MG63 (cell line): ENCODE measurements at regions not wholly inside any gene's neighbourhood (a gene's known extent, or its start where the extent isn't known, plus 50 kb on each side); places are given as distances from the start of the nearest gene placed in this dataset.
A peak's percentile ranks its signal among the peaks of the same experiment; 100 is the strongest.
"Not testable (repeated sequence)": the region's sequence is repeated elsewhere in the genome, so short reads cannot be mapped to it uniquely, and the experiment has no call there.

ENCODE experiments used
- DNase-seq: peaks from one replicate; pipeline ENCODE4 v3.0.0-alpha.2; 2020
- H3K27me3 ChIP-seq: fragments of 250-450 bp; sonication (Bioruptor Pico); 2 replicates; pipeline ENCODE4 v1.5.1; 2020; ENCODE audit warnings: mild to moderate bottlenecking, moderate library complexity
- H3K36me3 ChIP-seq: fragments of 250-450 bp; sonication (Bioruptor Pico); 2 replicates; pipeline ENCODE4 v1.5.1; 2020; ENCODE audit warnings: mild to moderate bottlenecking, moderate library complexity
- H3K4me3 ChIP-seq: fragments of 250-450 bp; sonication (Bioruptor Pico); 2 replicates; pipeline ENCODE4 v1.5.1; 2020; ENCODE audit warnings: mild to moderate bottlenecking, moderate library complexity
- H3K9me3 ChIP-seq: fragments of 250-450 bp; sonication (Bioruptor Pico); 2 replicates; pipeline ENCODE4 v1.5.1; 2020; ENCODE audit warnings: mild to moderate bottlenecking, moderate library complexity

DNA sequence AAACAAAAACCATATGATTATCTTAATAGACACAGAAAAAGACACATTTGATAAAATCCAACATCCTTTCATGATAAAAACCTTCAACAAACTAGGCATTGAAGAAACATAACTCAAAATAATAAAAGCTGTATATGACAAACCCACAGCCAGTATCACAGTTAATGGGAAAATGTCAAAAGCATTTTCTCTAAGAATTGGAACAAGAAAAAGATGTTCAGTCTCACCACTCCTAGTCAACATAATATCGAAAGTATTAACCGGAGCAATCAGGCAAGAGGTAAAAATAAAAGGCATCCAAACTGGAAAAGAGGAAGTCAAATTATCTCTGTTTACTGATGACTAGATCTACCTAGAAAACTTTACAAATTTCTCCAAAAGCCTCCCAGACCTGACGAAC lies 684.2 kb upstream of the SPRY2 start:
- Histone ChIP-seq H3K4me3 (no peak overlapping the region), H3K36me3 (no peaks in the 10 kb centered on the region), H3K9me3 (no peaks in the 10 kb centered on the region), H3K27me3 (no peaks in the 10 kb centered on the region)
- DNase-seq, result no peak

DNA sequence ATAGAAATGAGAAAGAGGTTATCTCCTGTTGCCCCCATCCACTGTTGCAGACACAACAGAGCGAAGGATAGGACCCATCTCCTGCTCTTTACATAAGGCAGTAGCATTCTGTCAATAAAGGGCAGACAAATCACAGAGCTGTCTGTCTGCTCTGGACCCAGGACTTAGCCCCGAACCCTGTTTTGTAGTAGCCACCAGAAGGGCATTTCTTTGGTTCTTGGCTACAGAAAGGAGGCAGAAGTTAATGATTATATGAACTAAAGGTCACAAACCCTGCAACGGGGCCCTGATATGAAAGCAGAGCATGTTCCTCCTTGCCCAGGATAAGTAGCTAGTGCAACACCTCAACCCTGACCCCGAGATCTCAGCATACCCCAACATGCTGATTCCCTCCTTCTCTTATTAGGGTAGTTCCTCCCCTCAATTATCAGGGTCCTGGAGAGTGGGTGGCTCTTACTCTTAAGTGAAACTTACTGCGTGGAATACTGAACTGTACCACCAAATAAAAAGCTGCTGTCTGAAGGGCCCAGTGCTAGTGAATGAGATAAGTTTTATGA lies 680.4 kb upstream of the SPRY2 start:
- DNase-seq, result no peak
- Histone ChIP-seq H3K36me3 (no peaks in the 10 kb centered on the region), H3K9me3 (no peaks in the 10 kb centered on the region)

DNA sequence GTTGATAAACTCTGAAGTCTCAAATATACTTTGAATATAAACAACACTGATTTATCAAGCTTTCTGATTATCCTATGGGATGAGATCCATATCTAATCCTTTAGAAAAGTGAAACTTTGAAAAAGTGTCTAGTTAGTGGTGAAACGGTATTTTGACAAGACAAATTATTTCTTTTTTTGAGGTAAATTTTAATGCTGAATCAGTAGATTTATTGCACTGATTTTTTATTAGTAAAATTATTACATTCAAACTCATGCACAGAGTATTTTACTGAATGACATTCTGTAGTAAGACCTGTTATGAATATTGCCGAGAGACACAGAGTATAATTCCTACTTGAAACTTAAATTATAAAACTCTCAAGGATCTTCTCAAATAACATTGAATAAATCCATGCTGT lies 679.1 kb upstream of the SPRY2 start:
- H3K36me3 ChIP-seq, result no peaks in the 10 kb centered on the region
- H3K27me3 ChIP-seq, result no peaks in the 10 kb centered on the region
- H3K4me3 ChIP-seq, result no peak overlapping the region
- DNase-seq, result no peak
- 0 out of 2 replicates have a peak, but pooled peaks cover 2% of the 10 kb centered on the region for H3K9me3 ChIP-seq

More for the DNA sequence above, 680.4 kb upstream of the SPRY2 start:
- H3K27me3 ChIP-seq, result no peaks in the 10 kb centered on the region
- H3K4me3 ChIP-seq, result no peak overlapping the region

DNA sequence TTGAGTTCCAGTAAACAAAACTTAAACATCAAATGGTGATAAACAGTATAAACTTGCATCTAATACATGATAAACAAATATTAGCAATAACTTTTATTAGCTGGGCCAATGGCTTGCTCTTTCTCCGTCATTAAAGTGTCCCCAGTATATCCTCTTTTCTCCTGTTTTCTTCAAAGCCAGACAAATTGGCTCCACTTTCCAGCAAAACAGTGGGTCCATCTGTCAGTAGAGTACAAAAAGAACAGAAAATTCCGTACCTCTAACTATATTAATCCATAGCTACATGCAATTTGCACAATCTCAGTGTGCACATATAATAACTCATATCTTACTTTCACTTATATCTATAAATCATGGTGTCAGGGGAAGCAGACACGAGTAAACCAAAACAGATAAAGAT lies 678.0 kb upstream of the SPRY2 start:
- Histone ChIP-seq H3K4me3 (no peak overlapping the region), H3K27me3 (no peaks in the 10 kb centered on the region), H3K36me3 (no peaks in the 10 kb centered on the region), H3K9me3 (0 out of 2 replicates have a peak, but pooled peaks cover 2% of the 10 kb centered on the region)
- no peak for DNase-seq

DNA sequence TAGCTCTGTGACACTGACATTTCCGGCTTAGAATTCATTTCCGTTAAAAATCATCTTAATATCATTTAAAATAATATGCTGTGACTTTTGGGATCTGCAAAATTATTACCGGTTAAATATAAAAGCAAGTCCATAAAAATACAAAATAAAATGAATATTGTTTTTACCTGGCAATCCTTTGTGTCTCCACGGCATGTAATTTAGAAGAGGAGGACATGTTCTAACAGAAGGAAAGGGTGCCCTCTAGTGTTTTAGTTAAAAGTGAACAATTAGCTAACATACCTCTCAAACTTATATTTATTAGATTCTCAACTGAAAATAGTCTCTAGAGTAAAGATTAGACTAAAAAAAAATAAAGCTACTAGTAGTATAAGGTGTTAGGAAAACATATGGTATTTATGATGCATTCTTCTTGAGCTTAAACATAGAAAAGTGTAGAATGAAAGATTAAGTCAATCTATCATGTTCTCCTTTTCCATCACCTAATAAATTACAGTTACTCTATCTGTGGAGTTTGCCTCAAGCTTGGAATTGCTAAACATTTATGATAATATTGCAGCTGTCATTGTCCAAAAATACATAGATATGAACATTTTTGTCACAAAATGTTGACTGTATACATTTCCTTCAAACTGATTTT lies 676.7 kb upstream of the SPRY2 start:
- Histone ChIP-seq H3K4me3 (no peak overlapping the region), H3K9me3 (0 out of 2 replicates have a peak, but pooled peaks cover 2% of the 10 kb centered on the region), H3K27me3 (no peaks in the 10 kb centered on the region), H3K36me3 (no peaks in the 10 kb centered on the region)
- no peak for DNase-seq

DNA sequence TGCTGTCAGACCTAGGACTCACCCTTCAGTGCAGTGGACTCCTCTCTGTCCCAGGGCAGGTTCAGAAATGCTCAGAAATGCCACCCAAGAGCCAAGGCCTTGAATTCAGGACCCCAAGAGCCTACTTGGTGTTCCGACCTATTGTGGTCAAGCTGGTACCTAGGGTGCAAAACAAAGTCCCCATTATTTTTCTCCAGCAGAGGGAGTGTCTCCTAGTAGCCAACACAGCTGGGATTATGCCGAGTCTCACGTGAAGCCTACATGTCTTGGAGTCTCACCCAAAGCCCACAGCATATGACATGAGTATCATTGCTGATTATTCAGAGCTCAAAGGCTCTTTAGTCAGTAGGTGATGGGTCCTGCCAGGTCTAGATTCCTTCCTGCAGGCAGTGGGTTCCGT lies 671.1 kb upstream of the SPRY2 start:
- Histone ChIP-seq H3K36me3 (no peaks in the 10 kb centered on the region), H3K27me3 (no peaks in the 10 kb centered on the region), H3K9me3 (0 out of 2 replicates have a peak, but pooled peaks cover 2% of the 10 kb centered on the region), H3K4me3 (no peak overlapping the region)
- no peak for DNase-seq

DNA sequence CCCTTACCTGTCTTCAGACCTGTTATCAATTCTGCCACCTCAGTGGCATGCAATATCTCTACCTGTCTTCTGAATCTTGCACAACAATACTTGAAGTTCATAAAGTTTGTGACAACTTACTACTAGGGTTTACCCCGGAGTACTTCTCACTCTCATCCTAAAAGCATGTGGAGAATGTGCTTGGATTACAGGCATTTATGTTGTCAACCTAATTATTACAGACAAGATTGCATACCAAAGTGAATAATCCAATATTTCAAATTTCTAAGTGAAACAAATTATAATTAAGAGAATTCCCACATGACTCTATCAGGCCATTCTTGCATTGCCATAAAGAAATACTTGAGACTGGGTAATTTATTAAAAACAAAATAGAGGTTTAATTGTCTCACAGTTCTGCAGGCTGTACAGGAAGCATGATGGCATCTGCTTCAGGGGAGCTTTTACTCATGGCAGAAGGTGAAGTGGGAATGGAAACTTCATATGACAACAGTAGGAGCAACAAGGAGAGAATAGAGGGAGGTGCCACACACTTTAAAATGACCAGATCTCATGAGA lies 661.0 kb upstream of the SPRY2 start:
- H3K9me3 ChIP-seq, result no peaks in the 10 kb centered on the region
- no peaks in the 10 kb centered on the region for H3K36me3 ChIP-seq
- DNase-seq, result no peak
- no peaks in the 10 kb centered on the region for H3K27me3 ChIP-seq
- H3K4me3 ChIP-seq, result no peak overlapping the region

DNA sequence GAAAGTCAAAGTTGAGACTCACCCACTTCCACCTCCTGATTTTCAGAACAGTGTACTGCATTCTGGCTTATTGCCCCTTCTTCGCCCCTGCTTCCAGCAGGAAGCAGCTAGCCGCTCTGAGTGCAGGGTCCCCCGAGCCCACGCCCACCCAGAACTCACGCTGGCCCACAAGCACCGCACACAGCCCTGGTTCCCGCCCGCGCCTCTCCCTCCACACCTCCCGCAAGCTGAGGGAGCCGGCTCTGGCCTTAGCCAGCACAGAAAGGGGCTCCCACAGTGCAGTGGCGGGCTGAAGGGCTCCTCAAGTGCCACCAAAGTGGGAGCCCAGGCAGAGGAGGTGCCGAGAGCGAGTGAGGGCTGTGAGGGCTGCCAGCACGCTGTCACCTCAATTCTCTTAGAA lies 657.7 kb upstream of the SPRY2 start:
- not testable (repeated sequence) for H3K9me3 ChIP-seq, H3K36me3 ChIP-seq, DNase-seq, H3K27me3 ChIP-seq, H3K4me3 ChIP-seq

DNA sequence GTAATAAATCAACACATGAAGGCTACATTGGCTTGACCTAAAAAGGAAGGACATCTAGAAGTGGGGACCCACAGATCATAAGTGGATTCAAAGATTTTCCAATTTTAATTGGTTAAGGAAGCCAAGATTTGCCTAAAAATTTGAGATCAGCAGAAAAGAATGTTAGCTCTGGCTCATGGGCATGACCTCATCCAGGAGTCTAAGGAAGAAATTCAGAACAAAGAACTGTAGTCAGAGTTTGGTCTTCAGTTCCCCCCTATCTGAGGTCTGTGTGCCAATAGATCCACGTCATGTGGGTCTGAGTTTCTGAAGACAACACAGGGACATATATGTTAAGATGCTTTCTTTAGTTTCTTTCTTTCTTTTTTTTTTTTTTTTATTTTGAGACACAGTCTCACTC lies 648.8 kb upstream of the SPRY2 start:
- no peak for DNase-seq
- Histone ChIP-seq H3K36me3 (no peaks in the 10 kb centered on the region), H3K27me3 (no peaks in the 10 kb centered on the region), H3K4me3 (no peak overlapping the region), H3K9me3 (no peaks in the 10 kb centered on the region)

DNA sequence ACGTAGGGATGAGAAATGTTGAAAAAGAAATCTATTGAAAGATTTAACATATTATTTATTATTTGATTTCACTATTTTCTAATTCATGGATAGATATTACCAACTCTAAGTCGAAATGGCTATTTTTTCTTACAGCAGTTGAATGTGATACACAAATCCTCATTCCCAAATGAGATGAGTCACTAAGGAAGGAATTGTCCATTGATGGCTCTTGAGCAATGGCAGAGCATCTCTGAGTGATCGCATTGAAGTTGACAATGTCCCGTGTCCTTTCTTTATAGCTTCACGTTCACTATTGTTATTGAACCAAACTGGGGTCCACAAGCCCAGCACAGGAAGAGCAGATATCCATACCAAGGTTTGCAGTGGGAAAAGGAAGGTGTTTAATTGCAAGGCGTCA lies 648.3 kb upstream of the SPRY2 start:
- Histone ChIP-seq H3K27me3 (no peaks in the 10 kb centered on the region), H3K36me3 (no peaks in the 10 kb centered on the region), H3K9me3 (no peaks in the 10 kb centered on the region), H3K4me3 (no peak overlapping the region)
- no peak for DNase-seq

DNA sequence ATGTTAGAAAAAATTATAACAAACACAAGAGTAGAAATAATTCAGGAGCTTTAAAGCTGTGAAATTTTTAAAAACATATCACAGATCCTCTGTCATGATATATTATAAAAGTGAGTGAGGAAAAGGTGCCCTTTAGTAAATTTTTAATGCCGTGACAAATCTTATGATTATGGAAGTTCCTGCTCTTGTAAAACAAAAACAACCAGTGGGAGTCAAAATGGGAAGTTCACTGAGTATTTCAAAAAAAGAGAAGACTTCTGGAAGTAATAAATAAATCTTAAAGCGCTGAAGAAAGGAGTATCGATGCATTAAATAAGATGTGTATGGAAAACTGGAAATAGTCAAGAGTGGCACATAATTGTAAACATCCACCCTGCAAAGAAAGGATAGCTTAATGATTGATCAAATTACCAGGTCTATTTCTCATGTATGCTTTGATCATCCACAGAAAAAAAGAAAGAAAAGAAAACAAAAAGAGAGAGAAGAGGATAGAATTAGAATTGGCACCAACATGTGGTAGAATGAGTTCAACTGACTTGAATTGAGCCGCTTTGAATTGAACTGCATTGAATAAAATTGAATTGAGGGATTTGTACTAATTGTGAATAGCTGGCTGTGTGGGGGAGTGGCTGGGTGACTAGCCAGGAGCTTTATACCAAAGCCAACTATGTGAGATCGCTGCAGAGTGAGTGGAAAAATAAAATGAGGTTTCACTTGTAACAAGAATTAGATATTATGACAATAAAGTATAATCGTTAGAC lies 647.6 kb upstream of the SPRY2 start:
- H3K4me3 ChIP-seq, result no peak overlapping the region
- no peaks in the 10 kb centered on the region for H3K9me3 ChIP-seq
- no peaks in the 10 kb centered on the region for H3K27me3 ChIP-seq
- no peak for DNase-seq
- no peaks in the 10 kb centered on the region for H3K36me3 ChIP-seq

DNA sequence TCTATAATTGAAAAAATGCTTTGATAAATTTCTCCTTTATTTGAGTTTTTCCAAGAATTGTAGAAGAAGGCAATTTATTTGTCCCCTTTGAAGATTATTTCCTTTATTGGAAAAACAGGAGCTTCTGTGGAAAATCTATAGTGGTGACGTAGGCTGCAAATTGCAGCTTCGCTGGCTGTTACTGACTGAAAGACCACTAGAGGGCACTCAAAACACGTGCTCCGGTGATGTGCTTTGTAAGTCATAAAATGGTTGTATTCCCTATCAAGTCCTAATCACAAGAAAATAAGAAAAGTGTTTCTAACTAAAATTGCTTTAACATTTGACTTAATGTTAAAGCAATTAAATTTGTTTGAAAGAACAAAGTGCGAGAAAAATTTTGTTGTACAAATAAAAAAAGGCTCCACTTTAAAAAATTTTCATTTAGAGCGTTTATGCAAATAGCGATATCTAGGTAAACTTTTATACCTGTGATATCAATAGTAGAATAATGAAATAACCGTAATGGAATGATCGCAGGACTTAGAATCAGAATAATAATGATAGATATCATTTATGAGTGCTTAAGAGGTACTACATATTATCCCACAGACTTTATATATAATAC lies 638.2 kb upstream of the SPRY2 start:
- Histone ChIP-seq H3K9me3 (no peaks in the 10 kb centered on the region), H3K4me3 (no peak overlapping the region), H3K36me3 (no peaks in the 10 kb centered on the region), H3K27me3 (no peaks in the 10 kb centered on the region)
- DNase-seq, result peak; percentile 25

DNA sequence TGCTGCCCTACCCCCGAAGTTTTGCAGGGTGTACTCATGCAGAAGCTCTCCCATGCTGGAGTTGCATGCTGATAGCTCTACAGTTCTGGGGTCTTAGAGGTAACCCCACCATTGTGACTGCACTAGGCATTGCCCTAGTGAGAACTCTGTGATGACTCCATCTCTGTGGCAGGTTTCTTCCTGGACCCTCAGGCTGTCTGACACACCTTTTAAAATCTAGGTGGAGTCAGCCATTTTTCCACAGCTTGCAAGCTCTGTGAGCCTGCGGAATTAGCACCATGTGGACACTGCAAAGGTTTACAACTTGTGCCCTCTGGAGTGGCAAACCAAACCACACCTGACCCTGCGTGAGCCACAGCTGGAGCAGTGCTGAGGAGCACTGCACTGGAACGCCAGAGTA lies 636.2 kb upstream of the SPRY2 start:
- Histone ChIP-seq H3K4me3 (no peak overlapping the region), H3K36me3 (no peaks in the 10 kb centered on the region), H3K27me3 (no peaks in the 10 kb centered on the region), H3K9me3 (no peaks in the 10 kb centered on the region)
- DNase-seq, result no peak

DNA sequence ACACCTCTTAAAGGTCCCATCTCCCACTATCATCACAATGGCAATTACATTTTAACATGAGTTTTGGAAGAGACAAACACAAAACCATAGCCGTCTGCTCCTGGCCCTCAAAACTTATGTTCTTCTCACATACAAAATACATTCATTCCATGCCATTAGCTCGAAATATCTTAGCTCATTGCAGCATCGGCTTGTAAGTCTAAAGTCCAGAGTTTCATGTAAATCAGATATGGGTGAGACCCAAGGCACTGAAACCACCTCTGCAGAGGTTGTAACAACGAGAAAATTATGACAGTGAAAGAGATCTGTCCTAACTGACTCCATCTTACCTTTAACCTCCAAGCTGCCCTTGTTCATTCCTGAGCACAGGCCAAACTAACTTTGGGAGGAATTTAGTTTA lies 635.0 kb upstream of the SPRY2 start:
- H3K27me3 ChIP-seq, result no peaks in the 10 kb centered on the region

DNA sequence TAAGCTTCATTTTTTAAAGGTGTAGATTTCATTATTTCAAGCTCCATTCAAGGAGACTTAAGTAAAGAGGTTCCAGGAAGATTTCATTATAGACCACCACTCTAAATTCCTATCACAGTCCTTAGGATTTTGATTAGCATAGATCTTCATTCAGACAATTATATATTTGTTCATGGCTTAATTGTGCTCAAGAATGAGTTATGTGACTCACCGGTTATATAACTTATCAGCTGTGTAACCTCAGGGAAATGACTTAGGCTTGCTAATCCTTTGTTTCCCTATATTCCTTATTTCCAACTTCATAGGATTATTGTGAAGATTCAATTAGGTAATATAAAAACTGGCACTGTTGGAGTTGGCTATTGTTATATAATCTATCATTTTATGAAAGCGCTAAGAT lies 632.8 kb upstream of the SPRY2 start:
- H3K36me3 ChIP-seq, result no peaks in the 10 kb centered on the region
- no peak for DNase-seq
- no peaks in the 10 kb centered on the region for H3K27me3 ChIP-seq

More for the DNA sequence above, 635.0 kb upstream of the SPRY2 start:
- H3K9me3 ChIP-seq, result no peaks in the 10 kb centered on the region
- H3K4me3 ChIP-seq, result no peak overlapping the region
- no peak for DNase-seq
- H3K36me3 ChIP-seq, result no peaks in the 10 kb centered on the region

DNA sequence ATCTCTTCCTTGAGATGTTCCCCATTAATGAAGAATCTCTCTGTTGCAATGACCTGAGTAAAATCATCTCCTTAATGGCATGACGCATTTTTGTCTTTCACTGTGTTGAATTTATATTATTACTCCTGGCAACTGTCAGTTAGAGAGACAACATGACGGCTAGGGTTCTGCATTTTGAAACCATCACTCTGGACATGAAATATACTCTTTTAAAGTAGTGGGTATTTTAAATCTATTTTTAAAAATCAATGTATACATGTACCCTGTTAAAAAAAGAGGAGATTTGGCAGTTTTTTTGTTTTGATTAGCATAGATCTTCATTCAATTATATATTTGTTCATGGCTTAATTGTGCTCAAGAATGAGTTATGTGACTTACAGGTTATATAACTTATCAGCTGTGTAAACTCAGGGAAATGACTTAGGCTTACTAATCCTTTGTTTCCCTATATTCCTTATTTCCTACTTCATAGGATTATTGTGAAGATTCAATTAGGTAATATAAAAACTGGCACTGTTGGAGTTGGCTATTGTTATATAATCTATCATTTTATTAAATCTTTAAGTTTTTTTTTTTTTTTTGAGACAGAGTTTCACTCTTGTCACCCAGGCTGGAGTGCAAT lies 632.0 kb upstream of the SPRY2 start:
- DNase-seq, result no peak
- H3K9me3 ChIP-seq, result no peaks in the 10 kb centered on the region
- H3K27me3 ChIP-seq, result no peaks in the 10 kb centered on the region
- H3K36me3 ChIP-seq, result no peaks in the 10 kb centered on the region
- H3K4me3 ChIP-seq, result no peak overlapping the region

More for the DNA sequence above, 632.8 kb upstream of the SPRY2 start:
- no peaks in the 10 kb centered on the region for H3K9me3 ChIP-seq
- no peak overlapping the region for H3K4me3 ChIP-seq

DNA sequence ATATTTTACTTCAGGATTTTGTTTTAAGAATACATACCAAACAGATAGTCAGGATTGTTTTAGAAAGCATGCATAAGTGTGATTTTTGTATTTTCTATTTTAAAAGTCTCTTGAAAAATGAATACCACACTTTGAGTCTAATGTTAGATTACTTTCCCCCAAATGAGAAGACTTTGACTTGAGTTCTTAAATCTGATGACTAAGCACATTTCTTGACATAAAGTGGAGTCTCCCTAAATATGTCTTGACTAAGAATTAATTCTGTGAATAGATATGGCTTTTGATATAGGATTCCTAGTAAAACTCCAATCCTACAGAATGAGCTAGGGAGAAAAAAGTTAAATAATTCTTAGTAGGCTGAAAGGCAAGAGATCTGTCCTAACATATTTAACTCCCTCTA lies 624.2 kb upstream of the SPRY2 start:
- Histone ChIP-seq H3K36me3 (no peaks in the 10 kb centered on the region), H3K4me3 (no peak overlapping the region), H3K9me3 (no peaks in the 10 kb centered on the region), H3K27me3 (no peaks in the 10 kb centered on the region; the same call in 1 of the 2 replicates)
- DNase-seq, result no peak
